ENCODE measurements at regions not wholly inside any gene's neighbourhood (a gene's known extent, or its start where the extent isn't known, plus 50 kb on each side); places are given as distances from the start of the nearest gene placed in this dataset.

- H3K4me3 ChIP-seq (ENCODE audit: low read depth, low read length): no peak overlapping the region
- no peak for DNase-seq (ENCODE audit: low read depth)
- no peak for TF ChIP-seq CTCF (IDR thresholded peaks at IDR 0.05; ENCODE audit: insufficient read depth, low read depth, low read length)
Observed at GRCh38 chr10:124219062-124219461, 125.7 kb upstream of the CHST15 start.

GRCh38 chr10:124217906-124218804 is 124.8 kb upstream of the CHST15 start:
- no peak for DNase-seq (ENCODE audit: low read depth)
- no peak for TF ChIP-seq CTCF (IDR thresholded peaks at IDR 0.05; ENCODE audit: insufficient read depth, low read depth, low read length)
- H3K4me3 ChIP-seq (ENCODE audit: low read depth, low read length): no peak overlapping the region

GRCh38 chr10:124217031-124217430 is 123.6 kb upstream of the CHST15 start:
- TF ChIP-seq CTCF (IDR thresholded peaks at IDR 0.05; ENCODE audit: insufficient read depth, low read depth, low read length): no peak
- no peak for DNase-seq (ENCODE audit: low read depth)
- no peak overlapping the region for H3K4me3 ChIP-seq (ENCODE audit: low read depth, low read length)

GRCh38 chr10:124214610-124215375 is 121.4 kb upstream of the CHST15 start:
- H3K4me3 ChIP-seq (ENCODE audit: low read depth, low read length): no peak overlapping the region
- no peak for DNase-seq (ENCODE audit: low read depth)
- no peak for TF ChIP-seq CTCF (IDR thresholded peaks at IDR 0.05; ENCODE audit: insufficient read depth, low read depth, low read length)

- DNase-seq (ENCODE audit: low read depth): no peak
- no peak for TF ChIP-seq CTCF (IDR thresholded peaks at IDR 0.05; ENCODE audit: insufficient read depth, low read depth, low read length)
- H3K4me3 ChIP-seq (ENCODE audit: low read depth, low read length): no peak overlapping the region
Observed at GRCh38 chr10:124213899-124214510, 120.6 kb upstream of the CHST15 start.

GRCh38 chr10:124213471-124213870 is 120.1 kb upstream of the CHST15 start:
- peak; percentile 12 for DNase-seq (ENCODE audit: low read depth)
- no peak for TF ChIP-seq CTCF (IDR thresholded peaks at IDR 0.05; ENCODE audit: insufficient read depth, low read depth, low read length)
- H3K4me3 ChIP-seq (ENCODE audit: low read depth, low read length): no peak overlapping the region

All from fibroblast of villous mesenchyme (primary cell).